GM18508 (cell line): ENCODE measurements at regions not wholly inside any gene's neighbourhood (a gene's known extent, or its start where the extent isn't known, plus 50 kb on each side); places are given as distances from the start of the nearest gene placed in this dataset.
"Not testable (repeated sequence)": the region's sequence is repeated elsewhere in the genome, so short reads cannot be mapped to it uniquely, and the experiment has no call there.

Source experiments
- ATAC-seq: cut with Tn5 transposase; IDR thresholded peaks from one replicate; pipeline ENCODE4 v1.9.1; 2021; ENCODE audit warnings: moderate number of reproducible peaks; ENCODE audit not compliant: insufficient read depth, unreplicated experiment

GRCh38 chr12:46884362-46884761 is 58.6 kb upstream of the SLC38A4 start:
- no peak for ATAC-seq

GRCh38 chr12:46886541-46887041 is 60.8 kb upstream of the SLC38A4 start:
- no peak for ATAC-seq

- ATAC-seq: no peak
Measured at GRCh38 chr12:46887870-46888269, 62.1 kb upstream of the SLC38A4 start.

GRCh38 chr12:46888568-46888967 is 62.8 kb upstream of the SLC38A4 start:
- ATAC-seq: no peak

GRCh38 chr12:46891306-46891705 is 65.5 kb upstream of the SLC38A4 start:
- ATAC-seq: no peak

GRCh38 chr12:46892034-46892705 is 66.4 kb upstream of the SLC38A4 start:
- ATAC-seq: no peak

GRCh38 chr12:46892887-46893286 is 67.1 kb upstream of the SLC38A4 start:
- ATAC-seq: no peak

- no peak for ATAC-seq
Measured at GRCh38 chr12:46893434-46893833, 67.6 kb upstream of the SLC38A4 start.

GRCh38 chr12:46895726-46896125 is 69.9 kb upstream of the SLC38A4 start:
- ATAC-seq: no peak

- no peak for ATAC-seq
Measured at GRCh38 chr12:46896680-46897079, 70.9 kb upstream of the SLC38A4 start.

GRCh38 chr12:46898152-46898931 is 72.5 kb upstream of the SLC38A4 start:
- no peak for ATAC-seq

GRCh38 chr12:46898989-46899388 is 73.2 kb upstream of the SLC38A4 start:
- ATAC-seq: no peak

- no peak for ATAC-seq
Measured at GRCh38 chr12:46900734-46901463, 75.1 kb upstream of the SLC38A4 start.

- ATAC-seq: no peak
Measured at GRCh38 chr12:46901464-46902205, 75.8 kb upstream of the SLC38A4 start.

GRCh38 chr12:46903058-46903457 is 77.3 kb upstream of the SLC38A4 start:
- ATAC-seq: no peak

- ATAC-seq: no peak
Measured at GRCh38 chr12:46904406-46905238, 78.8 kb upstream of the SLC38A4 start.

- ATAC-seq: not testable (repeated sequence)
Measured at GRCh38 chr12:46905239-46905627, 79.4 kb upstream of the SLC38A4 start.

GRCh38 chr12:46907791-46908190 is 82.0 kb upstream of the SLC38A4 start:
- no peak for ATAC-seq

GRCh38 chr12:46908236-46908935 is 82.6 kb upstream of the SLC38A4 start:
- ATAC-seq: no peak
